ENCODE measurements at regions not wholly inside any gene's neighbourhood (a gene's known extent, or its start where the extent isn't known, plus 50 kb on each side); places are given as distances from the start of the nearest gene placed in this dataset.

- Histone ChIP-seq H3K4me2 (ENCODE audit: insufficient read depth, low read length) (no peak overlapping the region), H3K27ac (ENCODE audit: low read length) (no peak overlapping the region), H3K9me3 (ENCODE audit: insufficient read depth, low read length, severe bottlenecking) (peaks cover 1% of the 10 kb centered on the region), H3K79me2 (ENCODE audit: insufficient read depth, low read length) (no peaks in the 10 kb centered on the region), H3K27me3 (ENCODE audit: insufficient read depth, low read length, poor library complexity) (peaks cover 7% of the 10 kb centered on the region), H3K9ac (ENCODE audit: low read depth, low read length) (no peak overlapping the region), H3K4me3 (ENCODE audit: low read depth in 1 of 2, low read length in 2 of 2) (no peak overlapping the region), H3K4me1 (ENCODE audit: insufficient read depth, low read length) (no peaks in the 10 kb centered on the region), H2AFZ (ENCODE audit: low read depth, low read length) (no peak overlapping the region), H4K20me1 (ENCODE audit: insufficient read depth, low read length) (no peaks in the 10 kb centered on the region), H3K36me3 (ENCODE audit: insufficient read depth, low read length) (no peaks in the 10 kb centered on the region)
- TF ChIP-seq CTCF (IDR thresholded peaks at IDR 0.05; ENCODE audit: borderline replicate concordance, extremely low read depth, low read length, poor library complexity, severe bottlenecking) (no peak), EZH2 (IDR thresholded peaks at IDR 0.05; ENCODE audit: borderline replicate concordance, low read depth, low read length, severe bottlenecking) (no peak)
- ATAC-seq (ENCODE audit: insufficient read depth, low read depth) = no peak
- no peak for DNase-seq
These were observed 193.8 kb upstream of the ARL4C start for GRCh38 chr2:234690569-234691213.

DNA sequence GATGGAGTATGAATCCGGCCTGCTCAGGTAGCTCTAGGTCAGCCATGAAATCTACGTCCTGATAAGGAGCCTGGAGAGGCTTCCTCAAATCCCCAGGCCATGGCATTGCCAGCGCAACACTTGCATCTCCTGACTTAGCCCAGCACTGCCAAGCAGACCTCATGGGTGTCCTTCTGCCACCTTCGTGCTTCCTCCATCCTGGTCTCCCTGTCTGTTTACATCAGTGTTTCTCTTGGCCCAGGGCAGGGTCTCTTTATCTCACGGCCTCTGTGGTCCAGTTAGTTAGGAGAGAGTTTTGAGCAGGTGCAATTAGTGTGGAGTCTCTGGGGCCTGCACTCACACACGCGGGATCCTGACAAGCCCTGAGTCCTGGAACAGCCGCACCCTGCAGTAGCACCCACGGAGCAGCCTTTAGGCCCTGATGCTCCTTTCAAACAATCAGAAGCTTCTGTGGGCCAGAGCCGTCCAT, 193.1 kb upstream of the ARL4C start:
- no peaks in the 10 kb centered on the region for H4K20me1 ChIP-seq (ENCODE audit: insufficient read depth, low read length)
- DNase-seq (no peak), ATAC-seq (ENCODE audit: insufficient read depth, low read depth) (no peak)
- no peak overlapping the region for H3K4me3 ChIP-seq (ENCODE audit: low read depth in 1 of 2, low read length in 2 of 2)
- H2AFZ ChIP-seq (ENCODE audit: low read depth, low read length) = no peak overlapping the region
- H3K27ac ChIP-seq (ENCODE audit: low read length) = no peak overlapping the region
- H3K27me3 ChIP-seq (ENCODE audit: insufficient read depth, low read length, poor library complexity) = peaks cover 7% of the 10 kb centered on the region
- no peak for TF ChIP-seq CTCF (IDR thresholded peaks at IDR 0.05; ENCODE audit: borderline replicate concordance, extremely low read depth, low read length, poor library complexity, severe bottlenecking)
- no peak for TF ChIP-seq EZH2 (IDR thresholded peaks at IDR 0.05; ENCODE audit: borderline replicate concordance, low read depth, low read length, severe bottlenecking)
- no peaks in the 10 kb centered on the region for H3K79me2 ChIP-seq (ENCODE audit: insufficient read depth, low read length)
- no peaks in the 10 kb centered on the region for H3K4me1 ChIP-seq (ENCODE audit: insufficient read depth, low read length)
- no peaks in the 10 kb centered on the region for H3K36me3 ChIP-seq (ENCODE audit: insufficient read depth, low read length)
- no peaks in the 10 kb centered on the region for H3K9me3 ChIP-seq (ENCODE audit: insufficient read depth, low read length, severe bottlenecking)
- H3K9ac ChIP-seq (ENCODE audit: low read depth, low read length) = no peak overlapping the region
- H3K4me2 ChIP-seq (ENCODE audit: insufficient read depth, low read length) = no peak overlapping the region

DNA sequence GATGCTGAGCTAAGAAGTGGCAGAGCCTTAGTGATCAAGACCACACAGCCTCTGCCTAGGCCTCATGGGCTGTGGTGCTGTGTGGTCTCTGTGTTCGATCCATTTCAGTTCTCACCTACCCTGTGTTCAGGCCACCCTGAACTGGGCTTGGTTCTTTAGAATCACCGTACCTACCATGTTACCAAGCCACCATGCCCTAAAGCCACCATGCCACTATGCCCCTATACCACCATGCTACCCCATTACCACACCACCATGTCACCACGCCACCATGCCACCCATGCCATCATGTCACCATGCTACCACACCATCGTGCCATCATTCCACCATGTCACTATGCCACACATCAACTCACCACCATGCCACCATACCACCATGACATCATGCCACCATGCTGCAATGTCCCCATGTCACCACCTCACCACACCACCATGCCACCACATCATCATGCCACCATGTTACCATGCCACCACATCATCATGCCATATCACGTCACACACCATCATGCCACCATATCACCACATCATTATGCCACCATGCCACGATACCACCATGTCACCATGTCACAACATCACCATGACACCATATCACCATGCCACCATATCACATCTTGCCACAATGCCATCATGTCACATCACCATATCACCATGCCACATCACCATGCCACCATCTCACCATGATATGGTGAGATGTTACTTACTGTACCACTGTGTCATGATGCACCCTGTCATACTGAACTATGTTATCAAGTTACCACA, 191.0 kb upstream of the ARL4C start:
- Histone ChIP-seq H3K4me2 (ENCODE audit: insufficient read depth, low read length) (no peak overlapping the region), H3K79me2 (ENCODE audit: insufficient read depth, low read length) (no peaks in the 10 kb centered on the region), H3K4me3 (ENCODE audit: low read depth in 1 of 2, low read length in 2 of 2) (no peak overlapping the region), H3K27ac (ENCODE audit: low read length) (no peak overlapping the region), H3K9me3 (ENCODE audit: insufficient read depth, low read length, severe bottlenecking) (no peaks in the 10 kb centered on the region), H3K27me3 (ENCODE audit: insufficient read depth, low read length, poor library complexity) (peaks cover 7% of the 10 kb centered on the region), H3K36me3 (ENCODE audit: insufficient read depth, low read length) (no peaks in the 10 kb centered on the region), H3K4me1 (ENCODE audit: insufficient read depth, low read length) (no peaks in the 10 kb centered on the region), H2AFZ (ENCODE audit: low read depth, low read length) (no peak overlapping the region), H4K20me1 (ENCODE audit: insufficient read depth, low read length) (no peaks in the 10 kb centered on the region), H3K9ac (ENCODE audit: low read depth, low read length) (no peak overlapping the region)
- no peak for DNase-seq
- ATAC-seq (ENCODE audit: insufficient read depth, low read depth) = no peak
- TF ChIP-seq EZH2 (IDR thresholded peaks at IDR 0.05; ENCODE audit: borderline replicate concordance, low read depth, low read length, severe bottlenecking) (no peak), CTCF (IDR thresholded peaks at IDR 0.05; ENCODE audit: borderline replicate concordance, extremely low read depth, low read length, poor library complexity, severe bottlenecking) (no peak)

All from DND-41 (cell line).